Neural progenitor cell (in vitro differentiated cells): ENCODE measurements at regions not wholly inside any gene's neighbourhood (a gene's known extent, or its start where the extent isn't known, plus 50 kb on each side); places are given as distances from the start of the nearest gene placed in this dataset.

Source experiments
- DNase-seq: peaks from one replicate; pipeline ENCODE4 v3.0.0-alpha.2; 2016; ENCODE audit warnings: low spot score
- H2AFZ ChIP-seq: fragments of 200-600 bp; sonication (generic); replicated peaks from 2 replicates; pipeline ENCODE4 v1.6.1; 2016; ENCODE audit warnings: antibody characterized with exemption
- H3F3A ChIP-seq: fragments of 200-600 bp; sonication (generic); 2 replicates; pipeline ENCODE4 v1.6.1; 2016; ENCODE audit warnings: antibody characterized with exemption, low read depth
- H3K27ac ChIP-seq: fragments of 200-600 bp; sonication (generic); 2 replicates; pipeline ENCODE4 v1.5.1; 2016; ENCODE audit warnings: mild to moderate bottlenecking
- H3K27me3 ChIP-seq: fragments of 200-600 bp; sonication (generic); 2 replicates; pipeline ENCODE4 v1.6.1; 2016; ENCODE audit warnings: mild to moderate bottlenecking, moderate library complexity
- H3K36me3 ChIP-seq: fragments of 200-600 bp; sonication (generic); 2 replicates; pipeline ENCODE4 v1.5.1; 2016
- H3K4me1 ChIP-seq: fragments of 200-600 bp; sonication (generic); 2 replicates; pipeline ENCODE4 v1.6.1; 2016; ENCODE audit warnings: mixed run types
- H3K4me2 ChIP-seq: fragments of 200-600 bp; sonication (generic); 2 replicates; pipeline ENCODE4 v1.6.1; 2016
- H3K4me3 ChIP-seq: fragments of 200-600 bp; sonication (generic); 2 replicates; pipeline ENCODE4 v1.5.1; 2016
- H3K79me2 ChIP-seq: fragments of 200-600 bp; sonication (generic); 2 replicates; pipeline ENCODE4 v1.6.1; 2016; ENCODE audit warnings: low read depth
- H3K9ac ChIP-seq: fragments of 200-600 bp; sonication (generic); 2 replicates; pipeline ENCODE4 v1.6.1; 2016
- H3K9me3 ChIP-seq: fragments of 200-600 bp; sonication (generic); 2 replicates; pipeline ENCODE4 v1.5.1; 2016; ENCODE audit warnings: low read depth
- H4K20me1 ChIP-seq: fragments of 200-600 bp; sonication (generic); 2 replicates; pipeline ENCODE4 v1.6.1; 2016; ENCODE audit warnings: low read depth
- H3K27ac Mint-ChIP-seq: 3 replicates; pipeline ENCODE4 v1.8.0; 2021; ENCODE audit warnings: mixed read lengths
- H3K27me3 Mint-ChIP-seq: 2 replicates; pipeline ENCODE4 v1.8.0; 2022; ENCODE audit warnings: low read depth, mild to moderate bottlenecking, inconsistent platforms, moderate library complexity, mixed read lengths; ENCODE audit not compliant: insufficient read depth
- H3K36me3 Mint-ChIP-seq: 3 replicates; pipeline ENCODE4 v1.8.0; 2021; ENCODE audit warnings: mixed read lengths
- H3K4me1 Mint-ChIP-seq: 3 replicates; pipeline ENCODE4 v1.8.0; 2021; ENCODE audit warnings: mixed read lengths
- H3K4me3 Mint-ChIP-seq: 3 replicates; pipeline ENCODE4 v1.8.0; 2021; ENCODE audit warnings: mild to moderate bottlenecking, moderate library complexity, mixed read lengths
- H3K9me3 Mint-ChIP-seq: 3 replicates; pipeline ENCODE4 v1.8.0; 2020; ENCODE audit warnings: mixed read lengths
- EZH2 ChIP-seq: fragments of 200-600 bp; sonication (generic); IDR thresholded peaks from 2 replicates; pipeline ENCODE4 v1.6.1; 2017; ENCODE audit warnings: antibody characterized with exemption, mild to moderate bottlenecking, moderate library complexity
- EZH2phosphoT487 ChIP-seq: fragments of 200-600 bp; sonication (generic); IDR thresholded peaks from 2 replicates; pipeline ENCODE4 v1.6.1; 2017; ENCODE audit warnings: antibody characterized with exemption
- TF ChIP-seq, protein P1 (sequence below): fragments of 200-600 bp; sonication (generic); IDR thresholded peaks from 2 replicates; pipeline ENCODE4 v1.5.1; 2017; ENCODE audit warnings: antibody characterized with exemption, mild to moderate bottlenecking

DNA sequence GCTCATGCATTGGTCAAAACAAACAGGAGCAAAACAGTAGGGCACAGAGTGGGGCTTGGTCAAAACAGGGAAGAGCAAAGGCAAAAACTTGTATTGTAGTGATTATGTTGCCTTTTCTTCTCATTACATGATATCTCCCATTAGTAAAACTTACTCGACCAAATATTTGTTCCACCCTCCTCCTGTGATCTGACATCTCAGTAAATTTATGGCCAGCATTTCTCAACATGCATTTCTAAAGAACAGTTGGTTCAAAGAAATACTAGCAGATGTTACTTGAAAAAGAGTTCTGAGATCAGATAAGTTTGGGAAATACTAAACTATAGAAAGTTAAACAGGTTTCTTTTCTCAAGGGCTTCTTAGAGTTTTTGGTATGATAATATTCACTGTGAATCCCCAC lies 423.1 kb downstream of the FIGN start:
- H3K27ac Mint-ChIP-seq: no peak overlapping the region
- no peak overlapping the region for H3K4me3 Mint-ChIP-seq

DNA sequence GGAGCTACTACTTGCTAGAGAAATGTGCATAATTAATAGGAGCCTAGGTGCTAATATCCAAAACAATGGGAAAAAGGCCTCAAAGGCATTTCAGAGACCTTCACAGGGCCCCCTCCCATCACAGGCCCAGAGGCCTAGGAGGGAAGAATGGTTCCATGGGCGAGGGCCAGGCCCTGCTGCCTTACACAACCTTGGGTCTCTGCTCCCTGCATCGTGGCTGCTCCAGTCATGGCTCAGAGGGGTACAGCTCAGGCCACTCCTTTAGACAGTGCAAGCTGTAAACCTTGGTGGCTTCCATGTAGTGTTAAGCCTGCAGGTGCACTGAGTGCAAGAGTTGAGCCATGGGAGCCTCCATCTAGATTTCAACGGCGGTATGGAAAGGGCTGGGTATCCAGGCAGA lies 429.2 kb downstream of the FIGN start:
- Mint-ChIP-seq H3K4me1 (no peaks in the 10 kb centered on the region), H3K4me3 (no peak overlapping the region), H3K9me3 (peaks cover 9% of the 10 kb centered on the region), H3K36me3 (no peaks in the 10 kb centered on the region), H3K27ac (no peak overlapping the region), H3K27me3 (peaks cover 3% of the 10 kb centered on the region)
- no peak overlapping the region for H3K4me2 ChIP-seq
- no peak for TF ChIP-seq EZH2
- TF ChIP-seq, protein P1, sequence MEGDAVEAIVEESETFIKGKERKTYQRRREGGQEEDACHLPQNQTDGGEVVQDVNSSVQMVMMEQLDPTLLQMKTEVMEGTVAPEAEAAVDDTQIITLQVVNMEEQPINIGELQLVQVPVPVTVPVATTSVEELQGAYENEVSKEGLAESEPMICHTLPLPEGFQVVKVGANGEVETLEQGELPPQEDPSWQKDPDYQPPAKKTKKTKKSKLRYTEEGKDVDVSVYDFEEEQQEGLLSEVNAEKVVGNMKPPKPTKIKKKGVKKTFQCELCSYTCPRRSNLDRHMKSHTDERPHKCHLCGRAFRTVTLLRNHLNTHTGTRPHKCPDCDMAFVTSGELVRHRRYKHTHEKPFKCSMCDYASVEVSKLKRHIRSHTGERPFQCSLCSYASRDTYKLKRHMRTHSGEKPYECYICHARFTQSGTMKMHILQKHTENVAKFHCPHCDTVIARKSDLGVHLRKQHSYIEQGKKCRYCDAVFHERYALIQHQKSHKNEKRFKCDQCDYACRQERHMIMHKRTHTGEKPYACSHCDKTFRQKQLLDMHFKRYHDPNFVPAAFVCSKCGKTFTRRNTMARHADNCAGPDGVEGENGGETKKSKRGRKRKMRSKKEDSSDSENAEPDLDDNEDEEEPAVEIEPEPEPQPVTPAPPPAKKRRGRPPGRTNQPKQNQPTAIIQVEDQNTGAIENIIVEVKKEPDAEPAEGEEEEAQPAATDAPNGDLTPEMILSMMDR: no peak
- TF ChIP-seq EZH2phosphoT487: no peak
- no peaks in the 10 kb centered on the region for H3K36me3 ChIP-seq
- no peaks in the 10 kb centered on the region for H4K20me1 ChIP-seq
- no peak overlapping the region for H3K27ac ChIP-seq
- H2AFZ ChIP-seq: no peak overlapping the region
- H3K9ac ChIP-seq: no peak overlapping the region
- no peak overlapping the region for H3K4me3 ChIP-seq
- H3K4me1 ChIP-seq: no peaks in the 10 kb centered on the region
- H3K9me3 ChIP-seq: no peaks in the 10 kb centered on the region
- DNase-seq: no peak
- H3F3A ChIP-seq: no peaks in the 10 kb centered on the region
- H3K27me3 ChIP-seq: no peaks in the 10 kb centered on the region
- H3K79me2 ChIP-seq: no peaks in the 10 kb centered on the region

More for the DNA sequence above, 423.1 kb downstream of the FIGN start:
- Histone ChIP-seq H3K4me1 (no peaks in the 10 kb centered on the region), H3F3A (no peaks in the 10 kb centered on the region), H3K4me2 (no peak overlapping the region), H3K9ac (no peak overlapping the region), H3K9me3 (no peaks in the 10 kb centered on the region), H3K4me3 (no peak overlapping the region), H3K27me3 (no peaks in the 10 kb centered on the region), H3K79me2 (no peaks in the 10 kb centered on the region), H4K20me1 (no peaks in the 10 kb centered on the region), H2AFZ (peak overlapping the region; percentile 59), H3K27ac (no peak overlapping the region), H3K36me3 (no peaks in the 10 kb centered on the region)
- DNase-seq: no peak
- TF ChIP-seq EZH2phosphoT487: no peak
- TF ChIP-seq, protein P1: no peak
- peaks cover 4% of the 10 kb centered on the region for H3K9me3 Mint-ChIP-seq
- H3K36me3 Mint-ChIP-seq: no peaks in the 10 kb centered on the region
- H3K27me3 Mint-ChIP-seq: peaks cover 2% of the 10 kb centered on the region
- H3K4me1 Mint-ChIP-seq: peaks cover 4% of the 10 kb centered on the region

DNA sequence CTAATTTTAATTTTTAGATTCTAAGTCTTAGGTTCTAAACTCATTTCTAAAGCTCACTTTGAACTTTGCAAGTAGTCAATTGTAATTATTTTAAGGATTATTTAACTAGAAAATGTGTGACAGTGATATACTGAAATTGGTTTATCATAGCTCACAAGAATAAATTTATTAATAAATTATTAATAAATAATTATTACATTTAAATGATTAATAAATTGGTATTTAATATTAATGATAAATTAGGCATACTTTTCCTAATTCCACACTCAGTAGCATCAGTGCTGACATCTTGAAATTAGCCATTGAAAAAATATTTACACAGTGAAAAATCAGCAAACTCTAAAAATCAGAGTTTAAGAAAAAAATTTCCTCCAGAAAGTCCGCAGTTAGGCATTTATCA lies 433.7 kb downstream of the FIGN start:
- H4K20me1 ChIP-seq: no peaks in the 10 kb centered on the region
- H3K79me2 ChIP-seq: no peaks in the 10 kb centered on the region
- no peak for DNase-seq
- no peaks in the 10 kb centered on the region for H3K36me3 ChIP-seq
- no peak overlapping the region for H3K27ac ChIP-seq
- peaks cover 2% of the 10 kb centered on the region for H3K27me3 Mint-ChIP-seq
- H3K27ac Mint-ChIP-seq: no peak overlapping the region
- TF ChIP-seq EZH2phosphoT487: no peak
- TF ChIP-seq EZH2: no peak
- TF ChIP-seq, protein P1: no peak
- no peaks in the 10 kb centered on the region for H3K4me1 ChIP-seq
- H3K9ac ChIP-seq: no peak overlapping the region
- H3K9me3 Mint-ChIP-seq: peaks cover 7% of the 10 kb centered on the region
- no peaks in the 10 kb centered on the region for H3F3A ChIP-seq
- H3K9me3 ChIP-seq: no peaks in the 10 kb centered on the region
- no peaks in the 10 kb centered on the region for H3K27me3 ChIP-seq
- no peak overlapping the region for H3K4me2 ChIP-seq
- no peak overlapping the region for H2AFZ ChIP-seq
- no peak overlapping the region for H3K4me3 ChIP-seq
- no peaks in the 10 kb centered on the region for H3K36me3 Mint-ChIP-seq
- no peak overlapping the region for H3K4me3 Mint-ChIP-seq
- H3K4me1 Mint-ChIP-seq: no peaks in the 10 kb centered on the region

DNA sequence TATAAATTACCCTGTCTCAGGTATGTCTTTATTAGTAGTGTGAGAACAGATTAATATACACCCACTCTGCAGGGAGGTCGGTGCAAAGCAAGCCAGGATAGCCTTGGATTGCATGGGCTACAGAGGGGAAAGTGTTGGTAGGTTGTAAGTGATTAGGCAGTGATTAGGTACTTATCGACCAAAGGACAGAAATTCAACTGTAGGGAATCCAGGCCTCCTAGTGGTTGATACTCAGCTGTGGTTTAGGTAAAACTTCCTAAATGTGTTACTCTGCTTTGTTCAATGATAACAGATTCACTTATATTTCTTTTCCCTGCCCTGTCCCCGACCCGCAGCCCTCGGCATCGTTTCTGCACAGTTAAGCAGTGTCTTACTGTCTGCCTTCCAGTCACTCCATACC lies 444.0 kb downstream of the FIGN start:
- Histone ChIP-seq H3K9ac (no peak overlapping the region), H3K27ac (no peak overlapping the region), H3K9me3 (no peaks in the 10 kb centered on the region), H4K20me1 (no peaks in the 10 kb centered on the region), H3K4me3 (no peak overlapping the region), H2AFZ (no peak overlapping the region), H3F3A (no peaks in the 10 kb centered on the region), H3K4me1 (no peaks in the 10 kb centered on the region), H3K79me2 (no peaks in the 10 kb centered on the region), H3K27me3 (no peaks in the 10 kb centered on the region), H3K4me2 (no peak overlapping the region), H3K36me3 (no peaks in the 10 kb centered on the region)
- Mint-ChIP-seq H3K36me3 (no peaks in the 10 kb centered on the region), H3K27me3 (peaks cover 2% of the 10 kb centered on the region), H3K4me3 (no peak overlapping the region), H3K4me1 (no peaks in the 10 kb centered on the region), H3K27ac (no peak overlapping the region), H3K9me3 (no peaks in the 10 kb centered on the region)
- TF ChIP-seq EZH2 (no peak), EZH2phosphoT487 (no peak)
- TF ChIP-seq, protein P1: peak; percentile 11
- no peak for DNase-seq
